PC-9 (cell line): ENCODE measurements at regions not wholly inside any gene's neighbourhood (a gene's known extent, or its start where the extent isn't known, plus 50 kb on each side); places are given as distances from the start of the nearest gene placed in this dataset.

Experiments
- BruUV-seq: library from RNA; stranded (reverse); fragments of 400-500 nt; replicated peaks from 2 replicates; lab custom pipeline; 2021; lab: Mats Ljungman, UMichigan
- CTCF ChIA-PET: fragments of 300-600 bp; sonication (Branson Sonifier 250); formaldehyde crosslinking; loops from one replicate; lab custom pipeline; 2022; ENCODE audit warnings: antibody characterized with exemption; lab: Charles Lee
- POLR2A ChIA-PET: fragments of 300-600 bp; sonication (Branson Sonifier 250); formaldehyde crosslinking; loops from one replicate; lab custom pipeline; 2022; ENCODE audit warnings: antibody characterized with exemption; ENCODE audit not compliant: unreplicated experiment; lab: Charles Lee
- DNase-seq, 2 experiments: peaks; one replicate each; pipeline versions ENCODE4 v3.0.0 to v3.0.0-alpha.2; 2015 to 2022; ENCODE audit warnings: mixed read lengths in 1 of 2
- H2AFZ ChIP-seq: fragments of 200-600 bp; sonication (generic); 2 replicates; pipeline ENCODE4 v1.8.1; 2017; ENCODE audit warnings: antibody characterized with exemption
- H3F3A ChIP-seq: fragments of 200-600 bp; sonication (generic); 2 replicates; pipeline ENCODE4 v1.8.1; 2017; ENCODE audit warnings: antibody characterized with exemption, mild to moderate bottlenecking, low read depth; ENCODE audit not compliant: insufficient read depth
- H3K27ac ChIP-seq: fragments of 200-600 bp; sonication (generic); 2 replicates; pipeline ENCODE4 v1.6.1; 2016; ENCODE audit warnings: mixed run types
- H3K27me3 ChIP-seq: fragments of 200-600 bp; sonication (generic); 2 replicates; pipeline ENCODE4 v1.6.1; 2016; ENCODE audit warnings: low read depth, mixed run types; ENCODE audit not compliant: insufficient read depth
- H3K36me3 ChIP-seq: fragments of 200-600 bp; sonication (generic); 2 replicates; pipeline ENCODE4 v1.6.1; 2016; ENCODE audit warnings: low read depth, mixed run types
- H3K4me1 ChIP-seq: fragments of 200-600 bp; sonication (generic); replicated peaks from 2 replicates; pipeline ENCODE4 v1.6.1; 2016; ENCODE audit warnings: mixed run types; ENCODE audit not compliant: insufficient read depth
- H3K4me2 ChIP-seq: fragments of 200-600 bp; sonication (generic); 2 replicates; pipeline ENCODE4 v1.6.1; 2017; ENCODE audit warnings: mixed run types
- H3K4me3 ChIP-seq: fragments of 200-600 bp; sonication (generic); 2 replicates; pipeline ENCODE4 v1.6.1; 2016; ENCODE audit warnings: mixed run types
- H3K79me2 ChIP-seq: fragments of 200-600 bp; sonication (generic); 2 replicates; pipeline ENCODE4 v1.6.1; 2017; ENCODE audit warnings: low read depth, mixed run types
- H3K9me2 ChIP-seq: fragments of 200-600 bp; sonication (generic); 2 replicates; pipeline ENCODE4 v1.8.1; 2017; ENCODE audit warnings: mild to moderate bottlenecking; ENCODE audit not compliant: insufficient read depth
- H3K9me3 ChIP-seq: fragments of 200-600 bp; sonication (generic); 2 replicates; pipeline ENCODE4 v1.8.1; 2016; ENCODE audit warnings: low read depth; ENCODE audit not compliant: insufficient read depth
- H4K20me1 ChIP-seq: fragments of 200-600 bp; sonication (generic); 2 replicates; pipeline ENCODE4 v1.8.1; 2017; ENCODE audit not compliant: insufficient read depth
- EZH2 ChIP-seq: fragments of 200-600 bp; sonication (generic); IDR thresholded peaks from 2 replicates; pipeline ENCODE4 v1.8.0; 2017; ENCODE audit warnings: antibody characterized with exemption, low read depth
- intact Hi-C: fragments of 100-400 bp; cut with micrococcal nuclease; formaldehyde crosslinking; loops from one replicate; pipeline ENCODE4 v1.10.0; 2022; ENCODE audit not compliant: unreplicated experiment
- TF ChIP-seq, protein P1 (sequence below): fragments of 200-600 bp; sonication (generic); conservative IDR thresholded peaks from 2 replicates; pipeline ENCODE4 v1.6.1; 2017; ENCODE audit warnings: mixed run types, antibody characterized with exemption, mild to moderate bottlenecking, moderate library complexity

GRCh38 chr3:63043631-63044030, 168.4 kb upstream of the CADPS start:
- H4K20me1 ChIP-seq: no peaks in the 10 kb centered on the region
- TF ChIP-seq, protein P1, sequence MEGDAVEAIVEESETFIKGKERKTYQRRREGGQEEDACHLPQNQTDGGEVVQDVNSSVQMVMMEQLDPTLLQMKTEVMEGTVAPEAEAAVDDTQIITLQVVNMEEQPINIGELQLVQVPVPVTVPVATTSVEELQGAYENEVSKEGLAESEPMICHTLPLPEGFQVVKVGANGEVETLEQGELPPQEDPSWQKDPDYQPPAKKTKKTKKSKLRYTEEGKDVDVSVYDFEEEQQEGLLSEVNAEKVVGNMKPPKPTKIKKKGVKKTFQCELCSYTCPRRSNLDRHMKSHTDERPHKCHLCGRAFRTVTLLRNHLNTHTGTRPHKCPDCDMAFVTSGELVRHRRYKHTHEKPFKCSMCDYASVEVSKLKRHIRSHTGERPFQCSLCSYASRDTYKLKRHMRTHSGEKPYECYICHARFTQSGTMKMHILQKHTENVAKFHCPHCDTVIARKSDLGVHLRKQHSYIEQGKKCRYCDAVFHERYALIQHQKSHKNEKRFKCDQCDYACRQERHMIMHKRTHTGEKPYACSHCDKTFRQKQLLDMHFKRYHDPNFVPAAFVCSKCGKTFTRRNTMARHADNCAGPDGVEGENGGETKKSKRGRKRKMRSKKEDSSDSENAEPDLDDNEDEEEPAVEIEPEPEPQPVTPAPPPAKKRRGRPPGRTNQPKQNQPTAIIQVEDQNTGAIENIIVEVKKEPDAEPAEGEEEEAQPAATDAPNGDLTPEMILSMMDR: no peak
- TF ChIP-seq EZH2: no peak
- intact Hi-C loops: no loop called here

GRCh38 chr3:63046152-63046551, 170.9 kb upstream of the CADPS start:
- Histone ChIP-seq H3K4me3 (no peak overlapping the region), H3K9me2 (no peaks in the 10 kb centered on the region), H3K4me2 (no peak overlapping the region), H3K36me3 (no peaks in the 10 kb centered on the region), H3K79me2 (no peaks in the 10 kb centered on the region), H2AFZ (no peak overlapping the region), H3F3A (no peaks in the 10 kb centered on the region), H3K4me1 (no peaks in the 10 kb centered on the region), H4K20me1 (no peaks in the 10 kb centered on the region), H3K27me3 (no peaks in the 10 kb centered on the region), H3K27ac (no peak overlapping the region), H3K9me3 (no peaks in the 10 kb centered on the region)
- intact Hi-C loops: no loop called here
- no peak for DNase-seq
- TF ChIP-seq EZH2: no peak
- TF ChIP-seq, protein P1: no peak
- ChIA-PET POLR2A (no interaction called here), CTCF (no interaction called here)
- BruUV-seq: no TSS peak

More at GRCh38 chr3:63043631-63044030, 168.4 kb upstream of the CADPS start:
- no peaks in the 10 kb centered on the region for H3K9me3 ChIP-seq
- POLR2A ChIA-PET: no interaction called here
- no peak overlapping the region for H2AFZ ChIP-seq
- no peaks in the 10 kb centered on the region for H3K36me3 ChIP-seq
- DNase-seq: no peak
- H3K9me2 ChIP-seq: no peaks in the 10 kb centered on the region
- no peaks in the 10 kb centered on the region for H3K4me1 ChIP-seq
- no peaks in the 10 kb centered on the region for H3K79me2 ChIP-seq
- H3K27ac ChIP-seq: no peak overlapping the region
- no peak overlapping the region for H3K4me2 ChIP-seq
- CTCF ChIA-PET: no interaction called here
- H3F3A ChIP-seq: no peaks in the 10 kb centered on the region
- no TSS peak for BruUV-seq
- no peak overlapping the region for H3K4me3 ChIP-seq
- H3K27me3 ChIP-seq: no peaks in the 10 kb centered on the region

GRCh38 chr3:63046580-63046979, 171.4 kb upstream of the CADPS start:
- Histone ChIP-seq H3K79me2 (no peaks in the 10 kb centered on the region), H4K20me1 (no peaks in the 10 kb centered on the region)
- CTCF ChIA-PET: no interaction called here

More at GRCh38 chr3:63046580-63046979, 171.4 kb upstream of the CADPS start:
- no peak overlapping the region for H3K4me2 ChIP-seq
- no peak overlapping the region for H3K4me3 ChIP-seq
- TF ChIP-seq EZH2: no peak
- TF ChIP-seq, protein P1: no peak
- no peaks in the 10 kb centered on the region for H3K27me3 ChIP-seq
- no peaks in the 10 kb centered on the region for H3K36me3 ChIP-seq
- no peak overlapping the region for H3K27ac ChIP-seq
- no peaks in the 10 kb centered on the region for H3K4me1 ChIP-seq
- intact Hi-C loops: no loop called here
- no peaks in the 10 kb centered on the region for H3F3A ChIP-seq
- no peak for DNase-seq
- no peaks in the 10 kb centered on the region for H3K9me2 ChIP-seq
- H2AFZ ChIP-seq: no peak overlapping the region
- no TSS peak for BruUV-seq
- POLR2A ChIA-PET: no interaction called here
- no peaks in the 10 kb centered on the region for H3K9me3 ChIP-seq
